Ovary (tissue), 7 donors: ENCODE measurements at regions not wholly inside any gene's neighbourhood (a gene's known extent, or its start where the extent isn't known, plus 50 kb on each side); places are given as distances from the start of the nearest gene placed in this dataset.

ENCODE experiments used
- DNase-seq, 5 donors: peaks; one replicate each; pipeline ENCODE4 v3.0.0-alpha.2; 2019 to 2020
- H3K27ac ChIP-seq, 2 donors: fragments of 200-600 bp; one replicate each; pipeline versions ENCODE4 v1.5.1 to v1.8.0; 2019 to 2022
- H3K27me3 ChIP-seq: fragments of 200-600 bp; one replicate; pipeline ENCODE4 v1.8.0; 2022
- H3K36me3 ChIP-seq: fragments of 200-600 bp; sonication (generic); one replicate; pipeline ENCODE4 v1.5.1; 2019
- H3K4me1 ChIP-seq: one replicate; pipeline ENCODE4 v1.8.1; 2013; ENCODE audit warnings: mild to moderate bottlenecking, moderate library complexity; ENCODE audit not compliant: insufficient read depth
- H3K4me3 ChIP-seq: fragments of 200-600 bp; sonication (generic); one replicate; pipeline ENCODE4 v1.5.1; 2017
- H3K9me3 ChIP-seq, 2 donors: fragments of 200-600 bp in 1 of 2; sonication (generic) in 1 of 2; one replicate each; pipeline versions ENCODE4 v1.5.1 to v1.8.1; 2013 to 2019; ENCODE audit warnings: mild to moderate bottlenecking in 1 of 2, moderate library complexity in 1 of 2
- CTCF ChIP-seq, 3 donors: fragments of 450-650 bp in 2 of 3; fragments of 200-600 bp in 1 of 3; IDR thresholded peaks; one replicate each; pipeline versions ENCODE4 v1.5.1 to v1.8.0; 2016 to 2022; ENCODE audit warnings: antibody characterized with exemption in 3 of 3, mild to moderate bottlenecking in 1 of 3
- EP300 ChIP-seq: sonication (generic); formaldehyde crosslinking; IDR thresholded peaks from one replicate; pipeline ENCODE4 v1.6.1; 2017; ENCODE audit warnings: antibody characterized with exemption
- POLR2A ChIP-seq: fragments of 450-650 bp; IDR thresholded peaks from one replicate; pipeline ENCODE4 v1.6.1; 2017; ENCODE audit warnings: antibody characterized with exemption, mild to moderate bottlenecking, moderate library complexity
- WGBS, 3 donors: extraction: QIAGEN DNeasy Blood & Tissue Kit in 1 of 3; methylation state at CpG; one replicate each; pipeline versions ENCODE4 v1.1.5 to v1.1.7; 2013 to 2017; 5-methylcytosine and 5-hydroxymethylcytosine counted together
- intact Hi-C, 4 donors: fragments of 100-400 bp; cut with DNase I; formaldehyde crosslinking; loops; one replicate each; pipeline versions ENCODE4 v1.11.0 to v1.15.1; 2022 to 2023
- donor health status: DM: no; HTN: no; CAD: no; lungs with moderate emphysema.
- donor health status: DM: no; HTN: no; CAD: no.
- donor health status: Bipolar disorder and iron deficiency.
- donor health status: DM: no; HTN: no; CAD: no.
- donor health status: DM: yes; HTN: yes; CAD: no.

- Histone ChIP-seq H3K27me3 (no peaks in the 10 kb centered on the region), H3K27ac (no peak overlapping the region), H3K4me1 (no peaks in the 10 kb centered on the region), H3K36me3 (no peaks in the 10 kb centered on the region), H3K9me3 (no peaks in the 10 kb centered on the region), H3K4me3 (no peak overlapping the region)
- intact Hi-C loops: no loop called here
- TF ChIP-seq EP300 (no peak), POLR2A (no peak), CTCF (IDR thresholded peaks at IDR 0.05) (no peak)
- 77 to 84% (median 82%) methylated on average over 24 of the region's 24 CpGs for WGBS, 3 donors
- DNase-seq: no peak
These were observed 259.8 kb upstream of the HDAC4 start for GRCh38 chr2:239660390-239661230.

GRCh38 chr2:239657992-239658391, 257.2 kb upstream of the HDAC4 start:
- DNase-seq: no peak
- H3K27me3 ChIP-seq: no peaks in the 10 kb centered on the region
- H3K27ac ChIP-seq: no peak overlapping the region
- no peak overlapping the region for H3K4me3 ChIP-seq
- no peak for TF ChIP-seq CTCF (IDR thresholded peaks at IDR 0.05)
- no peak for TF ChIP-seq POLR2A
- no peak for TF ChIP-seq EP300
- H3K9me3 ChIP-seq: no peaks in the 10 kb centered on the region
- no peaks in the 10 kb centered on the region for H3K4me1 ChIP-seq
- intact Hi-C loops: no loop called here
- no peaks in the 10 kb centered on the region for H3K36me3 ChIP-seq
- 76 to 79% (median 78%) methylated on average over 6 of the region's 6 CpGs for WGBS, 3 donors

GRCh38 chr2:239657236-239657635, 256.4 kb upstream of the HDAC4 start:
- intact Hi-C loops: no loop called here
- Histone ChIP-seq H3K36me3 (no peaks in the 10 kb centered on the region), H3K9me3 (no peaks in the 10 kb centered on the region), H3K27ac (no peak overlapping the region), H3K4me3 (no peak overlapping the region), H3K4me1 (no peaks in the 10 kb centered on the region), H3K27me3 (no peaks in the 10 kb centered on the region)
- 88 to 93% (median 92%) methylated on average over 2 of the region's 2 CpGs for WGBS, 3 donors
- DNase-seq: no peak
- TF ChIP-seq POLR2A (no peak), EP300 (no peak), CTCF (IDR thresholded peaks at IDR 0.05) (no peak)

GRCh38 chr2:239654266-239654665, 253.4 kb upstream of the HDAC4 start:
- 74 to 81% (median 76%) methylated on average over 4 of the region's 4 CpGs for WGBS, 3 donors
- Histone ChIP-seq H3K27me3 (no peaks in the 10 kb centered on the region), H3K36me3 (no peaks in the 10 kb centered on the region), H3K27ac (no peak overlapping the region), H3K4me3 (no peak overlapping the region), H3K4me1 (no peaks in the 10 kb centered on the region), H3K9me3 (no peaks in the 10 kb centered on the region)
- TF ChIP-seq CTCF (IDR thresholded peaks at IDR 0.05): no peak
- TF ChIP-seq POLR2A: no peak
- TF ChIP-seq EP300: no peak
- intact Hi-C loops: no loop called here
- no peak for DNase-seq
